NB4 (cell line): ENCODE measurements at regions not wholly inside any gene's neighbourhood (a gene's known extent, or its start where the extent isn't known, plus 50 kb on each side); places are given as distances from the start of the nearest gene placed in this dataset.

ENCODE experiments used
- CTCF ChIP-seq: IDR thresholded peaks from one replicate; pipeline ENCODE4 v1.5.1; 2012; ENCODE audit warnings: low read depth, low read length
- MYC ChIP-seq: IDR thresholded peaks from 2 replicates; pipeline ENCODE4 v1.6.1; 2011; ENCODE audit warnings: low read depth, low read length
- POLR2A ChIP-seq: IDR thresholded peaks from 2 replicates; pipeline ENCODE4 v1.6.1; 2011; ENCODE audit warnings: mild to moderate bottlenecking; ENCODE audit not compliant: insufficient read length; ENCODE audit errors: extremely low read depth

GRCh38 chr2:194992648-194993047 is 664.4 kb upstream of the SLC39A10 start:
- TF ChIP-seq CTCF (no peak), POLR2A (no peak), MYC (no peak)
